HEK293T (cell line): ENCODE measurements at regions not wholly inside any gene's neighbourhood (a gene's known extent, or its start where the extent isn't known, plus 50 kb on each side); places are given as distances from the start of the nearest gene placed in this dataset.

Experiments
- ARNT ChIP-seq: fragments of 450-650 bp; IDR thresholded peaks from 2 replicates; pipeline ENCODE4 v1.6.1; 2017; ENCODE audit warnings: mild to moderate bottlenecking
- BHLHE40 ChIP-seq: fragments of 450-650 bp; IDR thresholded peaks from 2 replicates; pipeline ENCODE4 v1.6.1; 2016; ENCODE audit warnings: mild to moderate bottlenecking, moderate library complexity, borderline replicate concordance
- FOXA1 ChIP-seq: fragments of 450-650 bp; IDR thresholded peaks from 2 replicates; pipeline ENCODE4 v1.6.1; 2016; ENCODE audit warnings: mild to moderate bottlenecking
- FOXK2 ChIP-seq: fragments of 450-650 bp; IDR thresholded peaks from 2 replicates; pipeline ENCODE4 v1.6.1; 2016; ENCODE audit warnings: mild to moderate bottlenecking
- FOXM1 ChIP-seq: fragments of 450-650 bp; IDR thresholded peaks from 2 replicates; pipeline ENCODE4 v1.6.1; 2017; ENCODE audit warnings: mild to moderate bottlenecking, borderline replicate concordance
- NFRKB ChIP-seq: fragments of 450-650 bp; IDR thresholded peaks from 2 replicates; pipeline ENCODE4 v1.6.1; 2016; ENCODE audit warnings: mild to moderate bottlenecking, moderate library complexity
- PKNOX1 ChIP-seq: fragments of 450-650 bp; IDR thresholded peaks from 2 replicates; pipeline ENCODE4 v1.6.1; 2016
- SP1 ChIP-seq: fragments of 450-650 bp; IDR thresholded peaks from 2 replicates; pipeline ENCODE4 v1.6.1; 2017

GRCh38 chr7:55651057-55651456, 78.8 kb upstream of the VOPP1 start:
- TF ChIP-seq ARNT (no peak), FOXM1 (no peak), SP1 (no peak), FOXA1 (no peak), NFRKB (no peak), FOXK2 (no peak), BHLHE40 (no peak), PKNOX1 (no peak)
